ENCODE measurements at regions not wholly inside any gene's neighbourhood (a gene's known extent, or its start where the extent isn't known, plus 50 kb on each side); places are given as distances from the start of the nearest gene placed in this dataset.

DNA sequence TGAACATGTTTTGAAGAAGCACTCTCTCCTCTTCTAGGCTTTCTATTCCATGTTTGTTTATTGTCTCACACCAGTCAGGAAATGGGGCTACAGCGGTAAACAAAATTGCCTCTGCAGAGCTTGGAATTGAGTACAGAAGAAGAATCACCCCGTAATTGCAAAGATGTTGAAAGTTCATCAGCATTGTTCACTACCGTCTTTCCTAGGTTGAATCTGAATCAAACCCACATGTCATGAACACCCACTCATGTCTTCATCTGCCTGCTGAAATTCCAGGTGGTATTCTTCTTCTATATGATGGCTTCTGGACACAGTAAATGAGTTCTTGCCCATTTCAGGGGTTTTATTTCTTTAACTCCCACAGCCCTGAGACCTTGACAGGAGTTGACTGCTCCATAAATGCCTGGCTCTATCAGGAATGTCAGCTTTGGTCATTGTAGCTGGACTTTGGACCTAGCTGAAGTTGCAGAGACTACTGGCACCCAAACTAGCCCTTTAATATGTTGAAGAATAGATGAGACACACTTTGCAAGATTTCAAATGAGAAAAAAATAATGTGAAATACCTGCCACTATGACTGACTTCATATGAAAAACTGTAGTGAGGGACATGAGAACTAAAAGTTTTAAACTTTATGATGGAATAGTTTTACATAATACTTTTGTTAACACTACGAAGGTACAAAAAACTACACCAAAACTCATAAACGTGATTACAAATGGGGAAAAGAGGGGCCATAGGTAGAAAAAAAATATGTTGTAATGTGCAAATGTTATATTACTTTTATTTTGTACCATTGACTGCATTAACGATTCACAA, 1235.3 kb upstream of the ZEB2 start:
- Histone ChIP-seq H2BK12ac (ENCODE audit: insufficient read length, low read depth, low read length) (no peak overlapping the region), H4K20me1 (ENCODE audit: control insufficient read depth, insufficient read depth, insufficient read length) (no peaks in the 10 kb centered on the region), H3K27me3 (ENCODE audit: insufficient read depth, low read length) (no peaks in the 10 kb centered on the region), H2BK5ac (ENCODE audit: insufficient read length, low read length) (no peak overlapping the region), H3K4ac (ENCODE audit: low read depth, low read length) (no peak overlapping the region), H2BK20ac (ENCODE audit: low read depth, low read length, poor library complexity, severe bottlenecking) (no peak overlapping the region), H2BK15ac (ENCODE audit: low read depth, low read length) (no peak overlapping the region), H3K56ac (ENCODE audit: insufficient read length, low read depth, low read length) (no peak overlapping the region), H2BK120ac (ENCODE audit: low read depth, low read length, poor library complexity, severe bottlenecking) (no peak overlapping the region), H3K23me2 (ENCODE audit: insufficient read length, low read depth, low read length, poor library complexity, severe bottlenecking) (no peaks in the 10 kb centered on the region), H4K8ac (replicated peaks; ENCODE audit: insufficient read length, low read depth, low read length) (no peak overlapping the region), H3K4me1 (ENCODE audit: insufficient read depth, low read length) (peaks cover 5% of the 10 kb centered on the region; the same call in 1 of the 2 replicates), H2AFZ (ENCODE audit: low read length) (no peak overlapping the region), H3T11ph (ENCODE audit: low read length) (no peak overlapping the region), H3K27ac (ENCODE audit: insufficient read length, low read depth, low read length) (no peak overlapping the region), H3K18ac (ENCODE audit: insufficient read length, low read depth, low read length) (no peak overlapping the region), H3K9ac (ENCODE audit: extremely low read depth, insufficient read length, low read length) (no peak overlapping the region), H3K79me2 (ENCODE audit: insufficient read depth, low read length) (no peaks in the 10 kb centered on the region), H3K9me3 (ENCODE audit: control insufficient read depth, low read depth, low read length) (no peaks in the 10 kb centered on the region), H4K5ac (ENCODE audit: insufficient read length, low read depth, low read length) (no peak overlapping the region), H3K4me2 (ENCODE audit: insufficient read depth, insufficient read length, low read length) (no peak overlapping the region), H3K14ac (ENCODE audit: insufficient read depth, low read length) (no peak overlapping the region), H3K23ac (ENCODE audit: insufficient read length, low read depth, low read length) (no peak overlapping the region), H4K91ac (ENCODE audit: insufficient read length, low read depth, low read length) (no peak overlapping the region), H2AK5ac (ENCODE audit: insufficient read length, low read length) (no peak overlapping the region), H3K79me1 (ENCODE audit: insufficient read depth, low read depth, low read length, poor library complexity, severe bottlenecking) (no peaks in the 10 kb centered on the region)
- TF ChIP-seq, protein P1, sequence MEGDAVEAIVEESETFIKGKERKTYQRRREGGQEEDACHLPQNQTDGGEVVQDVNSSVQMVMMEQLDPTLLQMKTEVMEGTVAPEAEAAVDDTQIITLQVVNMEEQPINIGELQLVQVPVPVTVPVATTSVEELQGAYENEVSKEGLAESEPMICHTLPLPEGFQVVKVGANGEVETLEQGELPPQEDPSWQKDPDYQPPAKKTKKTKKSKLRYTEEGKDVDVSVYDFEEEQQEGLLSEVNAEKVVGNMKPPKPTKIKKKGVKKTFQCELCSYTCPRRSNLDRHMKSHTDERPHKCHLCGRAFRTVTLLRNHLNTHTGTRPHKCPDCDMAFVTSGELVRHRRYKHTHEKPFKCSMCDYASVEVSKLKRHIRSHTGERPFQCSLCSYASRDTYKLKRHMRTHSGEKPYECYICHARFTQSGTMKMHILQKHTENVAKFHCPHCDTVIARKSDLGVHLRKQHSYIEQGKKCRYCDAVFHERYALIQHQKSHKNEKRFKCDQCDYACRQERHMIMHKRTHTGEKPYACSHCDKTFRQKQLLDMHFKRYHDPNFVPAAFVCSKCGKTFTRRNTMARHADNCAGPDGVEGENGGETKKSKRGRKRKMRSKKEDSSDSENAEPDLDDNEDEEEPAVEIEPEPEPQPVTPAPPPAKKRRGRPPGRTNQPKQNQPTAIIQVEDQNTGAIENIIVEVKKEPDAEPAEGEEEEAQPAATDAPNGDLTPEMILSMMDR (conservative IDR thresholded peaks at IDR 0.05), result no peak
- no peak overlapping the region for H3K27ac Mint-ChIP-seq
- no peaks in the 10 kb centered on the region for H3K9me3 Mint-ChIP-seq
- WGBS (ENCODE audit: extremely low coverage, insufficient read length, low lambda C conversion rate), result no CpG with 5 or more reads among the region's 6 CpGs
- no peak for DNase-seq
- no peaks in the 10 kb centered on the region for H3K27me3 Mint-ChIP-seq (ENCODE audit: low read depth)
- no peak overlapping the region for H3K4me3 Mint-ChIP-seq
- no peaks in the 10 kb centered on the region for H3K36me3 Mint-ChIP-seq (ENCODE audit: insufficient read depth in 1 of 3, low read depth in 3 of 3)
- H3K4me1 Mint-ChIP-seq, result peaks cover 15 to 24% of the 10 kb centered on the region in 2 experiments
